ENCODE measurements at regions not wholly inside any gene's neighbourhood (a gene's known extent, or its start where the extent isn't known, plus 50 kb on each side); places are given as distances from the start of the nearest gene placed in this dataset.

- Histone ChIP-seq H3K27ac (ENCODE audit: low read depth, low read length, poor library complexity, severe bottlenecking) (no peak overlapping the region), H3K9me3 (ENCODE audit: low read depth, low read length, poor library complexity, severe bottlenecking) (no peaks in the 10 kb centered on the region), H3K27me3 (replicated peaks; ENCODE audit: insufficient read depth, low read depth, low read length, poor library complexity) (no peaks in the 10 kb centered on the region), H3K4me1 (ENCODE audit: insufficient read depth, low read length, poor library complexity, severe bottlenecking) (no peaks in the 10 kb centered on the region), H3K4me3 (ENCODE audit: low read depth, low read length, poor library complexity, severe bottlenecking) (no peak overlapping the region), H3K36me3 (ENCODE audit: insufficient read depth, low read length, poor library complexity, severe bottlenecking) (no peaks in the 10 kb centered on the region)
- BruUV-seq (replicated peaks), result no TSS peak
- ChIA-PET CTCF (no interaction called here), POLR2A (ENCODE audit: low non-redundant PET) (no interaction called here)
- intact Hi-C loops (cut with micrococcal nuclease; ENCODE audit: unreplicated experiment), result no loop called here
- TF ChIP-seq CTCF (conservative IDR thresholded peaks at IDR 0.05; ENCODE audit: low read depth, low read length) (no peak), EZH2 (IDR thresholded peaks at IDR 0.05; ENCODE audit: borderline replicate concordance, low read depth, low read length, poor library complexity, severe bottlenecking) (no peak)
- DNase-seq (ENCODE audit: low spot score), result no peak
These were observed 371.4 kb downstream of the SOX2 start for GRCh38 chr3:182083112-182083511.

GRCh38 chr3:182092662-182093262, 381.0 kb downstream of the SOX2 start:
- ChIA-PET CTCF (no interaction called here), POLR2A (ENCODE audit: low non-redundant PET) (no interaction called here)
- Histone ChIP-seq H3K4me3 (ENCODE audit: low read depth, low read length, poor library complexity, severe bottlenecking) (no peak overlapping the region), H3K9me3 (ENCODE audit: low read depth, low read length, poor library complexity, severe bottlenecking) (no peaks in the 10 kb centered on the region), H3K4me1 (ENCODE audit: insufficient read depth, low read length, poor library complexity, severe bottlenecking) (peaks cover 9% of the 10 kb centered on the region), H3K36me3 (ENCODE audit: insufficient read depth, low read length, poor library complexity, severe bottlenecking) (no peaks in the 10 kb centered on the region), H3K27ac (ENCODE audit: low read depth, low read length, poor library complexity, severe bottlenecking) (peak overlapping the region; percentile 25), H3K27me3 (replicated peaks; ENCODE audit: insufficient read depth, low read depth, low read length, poor library complexity) (no peaks in the 10 kb centered on the region)
- BruUV-seq (replicated peaks), result no TSS peak
- TF ChIP-seq CTCF (conservative IDR thresholded peaks at IDR 0.05; ENCODE audit: low read depth, low read length) (no peak), EZH2 (IDR thresholded peaks at IDR 0.05; ENCODE audit: borderline replicate concordance, low read depth, low read length, poor library complexity, severe bottlenecking) (no peak)
- DNase-seq (ENCODE audit: low spot score), result peak; percentile 85
- intact Hi-C loops (cut with micrococcal nuclease; ENCODE audit: unreplicated experiment), result no loop called here

GRCh38 chr3:182094321-182094720, 382.6 kb downstream of the SOX2 start:
- intact Hi-C loops (cut with micrococcal nuclease; ENCODE audit: unreplicated experiment), result no loop called here
- ChIA-PET CTCF (no interaction called here), POLR2A (ENCODE audit: low non-redundant PET) (no interaction called here)
- no peak overlapping the region for H3K4me3 ChIP-seq (ENCODE audit: low read depth, low read length, poor library complexity, severe bottlenecking)
- H3K9me3 ChIP-seq (ENCODE audit: low read depth, low read length, poor library complexity, severe bottlenecking), result no peaks in the 10 kb centered on the region
- TF ChIP-seq CTCF (conservative IDR thresholded peaks at IDR 0.05; ENCODE audit: low read depth, low read length) (no peak), EZH2 (IDR thresholded peaks at IDR 0.05; ENCODE audit: borderline replicate concordance, low read depth, low read length, poor library complexity, severe bottlenecking) (no peak)
- no peaks in the 10 kb centered on the region for H3K27me3 ChIP-seq (replicated peaks; ENCODE audit: insufficient read depth, low read depth, low read length, poor library complexity)
- H3K4me1 ChIP-seq (ENCODE audit: insufficient read depth, low read length, poor library complexity, severe bottlenecking), result peaks cover 9% of the 10 kb centered on the region
- BruUV-seq (replicated peaks), result no TSS peak
- no peak for DNase-seq (ENCODE audit: low spot score)
- no peak overlapping the region for H3K27ac ChIP-seq (ENCODE audit: low read depth, low read length, poor library complexity, severe bottlenecking)
- no peaks in the 10 kb centered on the region for H3K36me3 ChIP-seq (ENCODE audit: insufficient read depth, low read length, poor library complexity, severe bottlenecking)
